ENCODE measurements at regions not wholly inside any gene's neighbourhood (a gene's known extent, or its start where the extent isn't known, plus 50 kb on each side); places are given as distances from the start of the nearest gene placed in this dataset.

DNA sequence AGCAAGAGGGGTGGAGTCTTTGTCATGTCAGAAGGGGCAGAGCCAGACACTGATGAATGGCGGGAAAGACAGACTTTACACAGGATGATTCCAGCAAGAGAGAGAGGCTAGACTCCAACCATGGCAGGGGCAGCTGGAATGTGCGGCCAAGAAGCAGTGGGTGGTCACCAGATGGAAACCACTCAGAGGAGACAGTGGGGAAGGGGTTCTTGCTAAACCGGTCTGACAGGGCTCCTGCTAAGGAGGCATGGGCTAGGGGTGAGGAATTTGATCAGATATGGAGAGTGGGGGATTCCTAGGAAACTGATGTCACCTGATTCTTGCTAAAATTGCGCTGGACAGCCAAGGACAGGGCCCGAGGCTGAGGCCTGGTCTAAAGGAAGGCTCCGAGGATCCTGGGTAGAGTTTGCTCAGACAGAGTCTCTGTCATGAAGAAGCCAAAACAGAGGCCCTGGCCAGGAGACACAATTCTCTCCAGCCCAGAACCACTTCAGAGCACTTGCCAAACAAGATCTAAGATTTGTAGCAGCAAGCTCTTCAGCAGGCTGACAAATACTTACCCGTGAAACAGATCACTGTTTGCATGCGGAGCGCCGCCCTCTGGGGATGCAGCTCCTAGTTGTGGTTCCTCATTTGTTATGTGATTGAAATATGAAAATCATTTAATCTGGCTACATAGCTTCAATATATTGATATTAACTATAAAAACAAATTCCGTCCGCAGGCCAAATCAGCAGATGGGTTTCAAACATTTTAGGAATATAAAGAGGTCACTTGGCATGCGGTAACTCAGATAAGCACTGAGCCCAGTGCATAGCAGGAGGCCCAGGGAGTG, 377.0 kb downstream of the TCERG1L start:
- TF ChIP-seq POLR2A (IDR thresholded peaks at IDR 0.05): no peak
- TF ChIP-seq, protein P1, sequence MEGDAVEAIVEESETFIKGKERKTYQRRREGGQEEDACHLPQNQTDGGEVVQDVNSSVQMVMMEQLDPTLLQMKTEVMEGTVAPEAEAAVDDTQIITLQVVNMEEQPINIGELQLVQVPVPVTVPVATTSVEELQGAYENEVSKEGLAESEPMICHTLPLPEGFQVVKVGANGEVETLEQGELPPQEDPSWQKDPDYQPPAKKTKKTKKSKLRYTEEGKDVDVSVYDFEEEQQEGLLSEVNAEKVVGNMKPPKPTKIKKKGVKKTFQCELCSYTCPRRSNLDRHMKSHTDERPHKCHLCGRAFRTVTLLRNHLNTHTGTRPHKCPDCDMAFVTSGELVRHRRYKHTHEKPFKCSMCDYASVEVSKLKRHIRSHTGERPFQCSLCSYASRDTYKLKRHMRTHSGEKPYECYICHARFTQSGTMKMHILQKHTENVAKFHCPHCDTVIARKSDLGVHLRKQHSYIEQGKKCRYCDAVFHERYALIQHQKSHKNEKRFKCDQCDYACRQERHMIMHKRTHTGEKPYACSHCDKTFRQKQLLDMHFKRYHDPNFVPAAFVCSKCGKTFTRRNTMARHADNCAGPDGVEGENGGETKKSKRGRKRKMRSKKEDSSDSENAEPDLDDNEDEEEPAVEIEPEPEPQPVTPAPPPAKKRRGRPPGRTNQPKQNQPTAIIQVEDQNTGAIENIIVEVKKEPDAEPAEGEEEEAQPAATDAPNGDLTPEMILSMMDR (IDR thresholded peaks at IDR 0.05): no peak
